ENCODE measurements at regions not wholly inside any gene's neighbourhood (a gene's known extent, or its start where the extent isn't known, plus 50 kb on each side); places are given as distances from the start of the nearest gene placed in this dataset.

DNA sequence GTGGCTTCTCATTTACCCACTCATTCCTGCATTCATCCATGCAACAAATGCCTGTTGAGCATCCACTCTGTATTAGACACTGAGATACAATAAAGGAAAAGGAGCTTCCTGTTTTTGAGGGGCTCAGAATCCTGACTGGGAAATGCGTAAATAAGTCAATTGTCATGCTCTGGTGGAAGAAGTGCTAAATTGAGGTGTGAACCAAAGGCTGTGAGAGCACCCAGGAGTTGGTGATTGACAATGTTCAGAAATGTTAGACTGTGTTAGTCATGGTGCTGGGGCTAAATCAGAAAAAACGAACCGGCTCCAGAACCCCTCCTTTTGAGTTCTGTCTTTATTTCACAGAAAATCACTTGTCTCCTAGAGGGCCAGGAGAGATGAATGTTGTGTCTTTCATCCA is 558.6 kb upstream of the SGCD start:
- TF ChIP-seq, protein P1, sequence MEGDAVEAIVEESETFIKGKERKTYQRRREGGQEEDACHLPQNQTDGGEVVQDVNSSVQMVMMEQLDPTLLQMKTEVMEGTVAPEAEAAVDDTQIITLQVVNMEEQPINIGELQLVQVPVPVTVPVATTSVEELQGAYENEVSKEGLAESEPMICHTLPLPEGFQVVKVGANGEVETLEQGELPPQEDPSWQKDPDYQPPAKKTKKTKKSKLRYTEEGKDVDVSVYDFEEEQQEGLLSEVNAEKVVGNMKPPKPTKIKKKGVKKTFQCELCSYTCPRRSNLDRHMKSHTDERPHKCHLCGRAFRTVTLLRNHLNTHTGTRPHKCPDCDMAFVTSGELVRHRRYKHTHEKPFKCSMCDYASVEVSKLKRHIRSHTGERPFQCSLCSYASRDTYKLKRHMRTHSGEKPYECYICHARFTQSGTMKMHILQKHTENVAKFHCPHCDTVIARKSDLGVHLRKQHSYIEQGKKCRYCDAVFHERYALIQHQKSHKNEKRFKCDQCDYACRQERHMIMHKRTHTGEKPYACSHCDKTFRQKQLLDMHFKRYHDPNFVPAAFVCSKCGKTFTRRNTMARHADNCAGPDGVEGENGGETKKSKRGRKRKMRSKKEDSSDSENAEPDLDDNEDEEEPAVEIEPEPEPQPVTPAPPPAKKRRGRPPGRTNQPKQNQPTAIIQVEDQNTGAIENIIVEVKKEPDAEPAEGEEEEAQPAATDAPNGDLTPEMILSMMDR (conservative IDR thresholded peaks at IDR 0.05): no peak
- no peak for TF ChIP-seq EZH2 (IDR thresholded peaks at IDR 0.05; ENCODE audit: low read depth)
- Histone ChIP-seq H3K36me3 (ENCODE audit: low read depth) (no peaks in the 10 kb centered on the region), H2AFZ (no peak overlapping the region), H3K79me2 (ENCODE audit: low read depth) (no peaks in the 10 kb centered on the region), H4K20me1 (ENCODE audit: insufficient read depth) (no peaks in the 10 kb centered on the region), H3K9me3 (ENCODE audit: insufficient read depth, low read depth) (no peaks in the 10 kb centered on the region), H3F3A (ENCODE audit: insufficient read depth, low read depth) (no peaks in the 10 kb centered on the region), H3K4me1 (replicated peaks; ENCODE audit: insufficient read depth) (no peaks in the 10 kb centered on the region), H3K4me2 (no peak overlapping the region), H3K27ac (no peak overlapping the region), H3K9me2 (ENCODE audit: insufficient read depth) (no peaks in the 10 kb centered on the region), H3K27me3 (ENCODE audit: insufficient read depth, low read depth) (no peaks in the 10 kb centered on the region), H3K4me3 (no peak overlapping the region)
- CTCF ChIA-PET: no interaction called here
- no TSS peak for BruUV-seq (replicated peaks)
- intact Hi-C loops (cut with micrococcal nuclease; ENCODE audit: unreplicated experiment): no loop called here
- POLR2A ChIA-PET (ENCODE audit: unreplicated experiment): no interaction called here
- no peak for DNase-seq

DNA sequence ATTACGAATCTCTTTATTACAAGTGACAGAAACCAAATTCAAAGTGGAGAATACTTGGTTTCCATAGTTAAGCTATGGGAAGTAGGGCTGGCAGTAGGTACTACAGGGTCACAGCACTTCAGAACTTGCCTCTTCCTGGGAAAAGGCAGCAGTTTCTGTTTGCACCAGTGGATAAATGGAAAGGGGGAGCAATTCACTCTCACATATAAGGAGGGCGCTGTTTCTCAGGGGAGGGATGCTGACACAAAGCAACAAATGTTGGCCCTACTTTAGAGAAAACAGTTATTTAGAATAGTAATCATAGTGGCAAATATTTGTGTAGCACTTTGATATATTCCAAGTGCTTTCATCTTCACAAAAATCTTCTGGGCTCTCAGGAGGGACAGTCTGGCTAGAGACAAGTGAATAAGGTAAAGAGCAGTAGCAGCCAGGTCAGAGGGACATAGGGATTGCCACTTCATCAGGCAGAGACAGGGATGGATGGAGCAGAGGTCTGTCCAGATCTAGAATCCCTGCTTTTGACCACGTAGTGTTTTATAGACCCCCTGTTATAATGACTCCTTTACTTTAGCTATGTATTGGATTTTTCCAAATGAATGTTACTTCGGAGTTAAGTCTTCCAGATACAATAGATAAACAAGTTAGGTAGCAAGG is 554.8 kb upstream of the SGCD start:
- Histone ChIP-seq H3K79me2 (ENCODE audit: low read depth) (no peaks in the 10 kb centered on the region), H3K27ac (no peak overlapping the region), H3K4me1 (replicated peaks; ENCODE audit: insufficient read depth) (no peaks in the 10 kb centered on the region), H4K20me1 (ENCODE audit: insufficient read depth) (no peaks in the 10 kb centered on the region), H3K4me3 (no peak overlapping the region), H3K9me3 (ENCODE audit: insufficient read depth, low read depth) (no peaks in the 10 kb centered on the region), H3K9me2 (ENCODE audit: insufficient read depth) (no peaks in the 10 kb centered on the region), H3F3A (ENCODE audit: insufficient read depth, low read depth) (no peaks in the 10 kb centered on the region), H2AFZ (no peak overlapping the region), H3K4me2 (no peak overlapping the region), H3K27me3 (ENCODE audit: insufficient read depth, low read depth) (no peaks in the 10 kb centered on the region), H3K36me3 (ENCODE audit: low read depth) (no peaks in the 10 kb centered on the region)
- intact Hi-C loops (cut with micrococcal nuclease; ENCODE audit: unreplicated experiment): no loop called here
- no TSS peak for BruUV-seq (replicated peaks)
- POLR2A ChIA-PET (ENCODE audit: unreplicated experiment): no interaction called here
- CTCF ChIA-PET: no interaction called here
- no peak for DNase-seq
- TF ChIP-seq, protein P1 (conservative IDR thresholded peaks at IDR 0.05): no peak
- no peak for TF ChIP-seq EZH2 (IDR thresholded peaks at IDR 0.05; ENCODE audit: low read depth)

DNA sequence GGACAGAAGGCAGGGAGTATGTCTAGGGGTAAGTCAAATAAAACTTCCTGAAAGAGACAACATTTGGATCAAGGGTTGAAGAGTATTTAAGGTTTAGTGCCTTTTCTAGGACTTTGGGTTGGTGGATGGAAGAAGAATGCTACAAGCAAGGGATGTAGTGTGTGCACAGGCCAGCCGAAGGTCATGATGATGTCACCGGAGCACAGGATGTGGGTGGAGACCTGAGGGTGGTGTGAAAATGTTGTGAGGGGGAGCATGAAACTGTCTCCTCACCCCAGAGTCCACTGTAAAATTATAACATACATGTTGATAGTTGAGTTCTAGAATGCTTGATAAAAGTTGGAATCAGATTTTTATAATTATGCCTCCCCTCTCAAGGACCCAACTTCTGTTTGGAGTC is 553.3 kb upstream of the SGCD start:
- H3F3A ChIP-seq (ENCODE audit: insufficient read depth, low read depth): no peaks in the 10 kb centered on the region
- no peaks in the 10 kb centered on the region for H3K4me1 ChIP-seq (replicated peaks; ENCODE audit: insufficient read depth)
- ChIA-PET CTCF (no interaction called here), POLR2A (ENCODE audit: unreplicated experiment) (no interaction called here)
- BruUV-seq (replicated peaks): no TSS peak
- DNase-seq: no peak
- H3K36me3 ChIP-seq (ENCODE audit: low read depth): no peaks in the 10 kb centered on the region
- TF ChIP-seq, protein P1 (conservative IDR thresholded peaks at IDR 0.05): no peak
- no peak for TF ChIP-seq EZH2 (IDR thresholded peaks at IDR 0.05; ENCODE audit: low read depth)
- H3K27me3 ChIP-seq (ENCODE audit: insufficient read depth, low read depth): no peaks in the 10 kb centered on the region
- H4K20me1 ChIP-seq (ENCODE audit: insufficient read depth): no peaks in the 10 kb centered on the region
- H3K9me2 ChIP-seq (ENCODE audit: insufficient read depth): no peaks in the 10 kb centered on the region
- H2AFZ ChIP-seq: no peak overlapping the region
- H3K79me2 ChIP-seq (ENCODE audit: low read depth): no peaks in the 10 kb centered on the region
- no peak overlapping the region for H3K4me2 ChIP-seq
- intact Hi-C loops (cut with micrococcal nuclease; ENCODE audit: unreplicated experiment): no loop called here
- no peak overlapping the region for H3K4me3 ChIP-seq
- no peaks in the 10 kb centered on the region for H3K9me3 ChIP-seq (ENCODE audit: insufficient read depth, low read depth)
- no peak overlapping the region for H3K27ac ChIP-seq

Measured in PC-9 (cell line).